ENCODE measurements at regions not wholly inside any gene's neighbourhood (a gene's known extent, or its start where the extent isn't known, plus 50 kb on each side); places are given as distances from the start of the nearest gene placed in this dataset.
"Not testable (repeated sequence)": the region's sequence is repeated elsewhere in the genome, so short reads cannot be mapped to it uniquely, and the experiment has no call there.

DNA sequence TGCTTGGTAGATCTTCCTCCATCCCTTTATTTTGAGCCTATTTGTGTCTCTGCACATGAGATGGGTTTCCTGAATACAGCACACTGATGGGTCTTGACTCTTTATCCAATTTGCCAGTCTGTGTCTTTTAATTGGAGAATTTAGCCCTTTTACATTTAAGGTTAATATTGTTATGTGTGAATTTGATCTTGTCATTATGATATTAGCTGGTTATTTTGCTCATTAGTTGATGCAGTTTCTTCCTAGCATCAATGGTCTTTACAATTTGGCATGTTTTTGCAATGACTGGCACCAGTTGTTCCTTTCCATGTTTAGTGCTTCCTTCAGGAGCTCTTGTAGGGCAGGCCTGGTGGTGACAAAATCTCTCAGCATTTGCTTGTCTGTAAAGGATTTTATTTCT, 72.4 kb downstream of the HNRNPD start:
- DNase-seq = not testable (repeated sequence)

GRCh38 chr4:82293304-82293703, 80.5 kb downstream of the HNRNPD start:
- no peak for DNase-seq

- no peak for DNase-seq
These were observed 86.1 kb downstream of the HNRNPD start for GRCh38 chr4:82287720-82288119.

- peak; percentile 85 for DNase-seq
These were observed 88.7 kb downstream of the HNRNPD start for GRCh38 chr4:82284858-82285805.

DNA sequence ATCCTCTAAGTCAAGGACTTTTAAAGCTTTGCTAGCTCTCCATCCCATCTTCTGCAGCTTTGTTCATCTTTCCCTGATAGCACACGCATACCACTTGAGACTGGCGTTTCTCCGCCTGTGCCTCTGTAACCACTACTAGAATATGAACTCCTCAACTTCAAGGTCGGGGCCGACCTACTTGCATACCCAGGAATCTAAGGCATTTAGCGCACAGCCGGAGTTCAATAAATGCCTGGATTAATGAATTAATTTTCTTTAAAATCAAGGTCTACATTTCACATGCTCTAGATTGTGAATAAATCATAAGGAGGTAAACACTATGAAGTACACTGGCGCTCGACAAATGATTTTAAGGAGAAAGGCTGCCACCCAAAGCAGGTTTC, 89.3 kb downstream of the HNRNPD start:
- no peak for DNase-seq

- no peak for DNase-seq
These were observed 90.9 kb downstream of the HNRNPD start for GRCh38 chr4:82282875-82283274.

- not testable (repeated sequence) for DNase-seq
These were observed 94.2 kb downstream of the HNRNPD start for GRCh38 chr4:82279550-82279949.

- DNase-seq = no peak
These were observed 97.5 kb downstream of the HNRNPD start for GRCh38 chr4:82276332-82276640.

DNA sequence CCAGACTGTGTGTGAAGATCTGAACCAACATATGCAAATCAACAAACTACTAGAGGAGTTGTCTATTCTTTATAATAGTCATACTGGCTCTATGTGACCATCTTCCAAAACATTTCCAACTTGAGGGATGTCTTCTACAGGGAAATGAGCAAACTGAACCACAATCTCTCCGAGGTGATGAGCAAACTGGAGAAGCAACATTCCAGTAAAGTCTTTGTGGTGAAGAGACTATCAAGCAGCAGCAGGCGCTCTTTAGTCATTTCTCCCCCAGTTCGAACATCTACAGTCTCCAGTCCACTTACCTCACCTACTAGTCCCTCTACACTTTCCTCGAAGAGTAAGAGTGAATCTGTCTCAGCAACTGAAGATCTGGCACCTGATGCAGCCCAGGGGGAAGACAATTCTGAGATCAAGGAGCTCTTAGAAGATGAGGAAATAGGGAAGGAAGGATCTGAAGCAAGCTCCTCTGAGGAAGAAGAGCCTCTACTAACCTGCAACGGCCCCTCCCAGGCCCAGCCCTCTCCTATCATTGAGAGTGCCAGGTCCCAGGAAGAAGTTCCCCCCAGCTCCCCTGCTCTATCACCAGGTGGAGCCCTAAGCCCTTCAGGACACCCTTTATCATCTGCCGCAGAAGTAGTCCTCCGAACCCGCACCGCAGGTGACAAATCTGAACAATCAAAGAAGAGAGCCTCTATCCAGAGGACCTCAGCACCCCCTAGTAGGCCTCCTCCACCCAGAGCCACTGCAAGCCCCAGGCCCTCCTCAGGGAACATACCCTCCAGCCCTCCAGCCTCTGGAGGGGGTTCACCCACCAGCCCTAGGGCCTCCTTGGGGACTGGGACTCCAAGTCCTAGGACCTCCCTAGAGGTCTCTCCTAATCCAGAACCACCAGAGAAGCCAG, 98.1 kb downstream of the HNRNPD start:
- DNase-seq = no peak

- not testable (repeated sequence) for DNase-seq
These were observed 99.1 kb downstream of the HNRNPD start for GRCh38 chr4:82274700-82275099.

DNA sequence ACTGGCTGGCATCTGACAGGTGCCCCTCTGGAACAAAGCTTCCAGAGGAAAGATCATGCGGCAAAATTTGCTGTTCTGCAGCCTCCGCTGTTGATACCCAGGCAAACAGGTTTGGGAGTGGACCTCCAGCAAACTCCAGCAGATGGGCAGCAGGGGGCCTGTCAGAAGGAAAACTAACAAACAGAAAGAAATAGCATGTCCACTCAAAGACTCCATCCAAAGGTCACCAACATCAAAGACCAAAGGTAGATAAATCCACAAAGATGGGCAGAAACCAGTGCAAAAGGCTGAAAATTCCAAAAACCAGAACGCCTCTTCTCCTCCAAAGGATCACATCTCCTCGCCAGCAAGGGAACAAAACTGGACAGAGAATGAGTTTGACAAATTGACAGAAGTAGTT, 101.3 kb downstream of the HNRNPD start:
- DNase-seq = not testable (repeated sequence)

DNA sequence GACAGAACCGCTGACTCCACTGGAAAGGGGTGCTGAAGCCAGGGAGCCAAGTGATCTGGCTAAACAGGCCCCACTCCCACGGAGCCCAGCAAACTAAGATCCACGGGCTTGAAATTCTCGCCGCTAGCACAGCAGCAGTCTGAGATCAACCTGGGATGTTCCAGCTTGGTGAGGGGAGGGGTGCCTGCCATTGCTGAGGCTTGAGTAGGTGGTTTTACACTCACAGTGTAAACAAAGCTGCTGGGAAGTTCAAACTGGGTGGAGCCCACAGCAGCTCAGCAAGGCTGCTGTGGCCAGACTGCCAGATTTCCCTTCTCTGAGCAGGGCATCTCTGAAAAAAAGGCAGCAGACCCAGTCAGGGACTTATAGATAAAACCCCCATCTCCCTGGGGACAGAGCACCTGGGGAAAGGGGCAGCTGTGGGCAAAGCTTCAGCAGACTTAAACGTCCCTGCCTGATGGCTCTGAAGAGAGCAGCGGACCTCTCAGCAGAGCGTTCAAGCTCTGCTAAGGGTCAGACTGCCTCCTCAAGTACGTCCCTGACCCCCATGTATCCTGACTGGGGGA, 101.8 kb downstream of the HNRNPD start:
- DNase-seq = not testable (repeated sequence)

- no peak for DNase-seq
These were observed 105.0 kb downstream of the HNRNPD start for GRCh38 chr4:82268826-82269193.

GRCh38 chr4:82268050-82268825, 105.6 kb downstream of the HNRNPD start:
- DNase-seq = peak; percentile 14

- DNase-seq = no peak
These were observed 106.3 kb downstream of the HNRNPD start for GRCh38 chr4:82267506-82267905.

- no peak for DNase-seq
These were observed 107.4 kb downstream of the HNRNPD start for GRCh38 chr4:82266345-82266744.

GRCh38 chr4:82261084-82261483, 112.7 kb downstream of the HNRNPD start:
- no peak for DNase-seq

- no peak for DNase-seq
These were observed 113.2 kb downstream of the HNRNPD start for GRCh38 chr4:82260632-82261031.

GRCh38 chr4:82256718-82257117, 117.1 kb downstream of the HNRNPD start:
- no peak for DNase-seq

DNA sequence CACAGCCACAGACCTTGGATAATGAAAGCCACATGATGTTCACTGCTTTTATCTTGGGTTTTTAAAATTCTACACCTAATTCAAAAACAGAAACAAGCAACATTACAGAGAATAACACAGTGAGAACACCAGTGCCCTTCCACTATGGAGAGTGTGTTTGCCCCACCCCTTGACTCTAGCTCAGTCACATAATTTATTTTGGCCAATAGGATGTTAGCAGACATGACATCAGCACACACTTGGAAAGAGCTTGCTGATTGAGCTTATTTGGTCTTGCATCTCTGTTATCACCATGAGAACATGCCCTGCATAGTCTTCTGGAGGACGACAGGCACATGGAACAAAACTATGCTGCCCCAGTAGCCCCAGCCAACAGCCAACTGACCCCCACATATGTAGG, 118.1 kb downstream of the HNRNPD start:
- DNase-seq = no peak

DNA sequence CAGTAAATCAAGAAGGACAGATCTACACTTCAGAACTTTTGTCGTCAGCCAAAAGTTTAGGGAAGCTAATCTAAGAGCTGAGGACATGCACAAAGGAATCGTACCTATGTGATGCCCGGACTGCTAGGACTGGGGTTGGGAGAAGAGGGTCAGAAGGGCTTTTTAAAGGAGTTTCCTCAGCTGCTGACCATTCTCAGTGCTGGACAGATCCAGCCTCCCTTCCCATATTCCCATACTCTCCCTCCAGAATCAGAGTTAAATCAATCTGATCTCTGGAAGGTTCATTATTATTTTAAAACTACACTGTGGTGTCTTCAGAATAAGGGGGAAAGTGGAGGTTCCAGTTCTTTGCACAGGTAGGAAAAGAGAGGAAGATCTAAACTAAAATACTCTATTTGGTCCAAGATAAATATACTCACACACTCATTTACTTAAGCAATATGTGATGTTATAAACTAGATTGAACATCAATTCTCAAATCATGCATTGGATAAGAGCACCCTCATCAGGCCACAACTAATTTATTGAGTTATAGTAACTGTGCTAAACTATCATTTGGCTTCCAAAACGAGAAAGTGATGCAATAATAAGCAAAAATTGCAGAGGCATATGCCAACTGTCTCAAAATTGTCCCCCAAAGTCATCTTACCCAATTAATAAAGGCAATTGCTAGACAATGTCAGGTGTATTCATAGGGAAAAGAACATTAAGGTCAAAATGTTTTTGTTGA, 124.7 kb downstream of the HNRNPD start:
- no peak for DNase-seq

GRCh38 chr4:82247629-82248028, 126.2 kb downstream of the HNRNPD start:
- no peak for DNase-seq

All from right kidney (tissue), 1 donor.